ENCODE measurements at regions not wholly inside any gene's neighbourhood (a gene's known extent, or its start where the extent isn't known, plus 50 kb on each side); places are given as distances from the start of the nearest gene placed in this dataset.

DNA sequence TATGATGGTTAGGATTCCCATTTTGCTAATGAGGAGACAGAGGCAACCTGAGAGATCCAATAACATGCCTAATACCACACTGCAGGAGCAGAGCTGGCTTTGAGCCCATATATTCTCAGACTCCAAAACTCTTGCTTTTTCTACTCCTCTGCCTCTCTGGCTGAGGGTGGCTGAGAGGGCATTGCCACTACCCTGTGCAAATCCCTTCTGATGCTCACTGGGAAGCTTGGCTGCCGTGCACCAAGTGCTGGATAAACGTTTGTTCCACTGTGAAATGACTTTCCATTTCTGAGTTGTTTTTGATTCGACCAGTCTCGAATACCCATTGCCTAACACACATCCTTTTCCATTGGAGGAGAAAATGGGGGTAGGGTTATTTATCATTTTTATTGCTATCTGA lies 123.1 kb upstream of the SORCS3 start:
- TF ChIP-seq POLR2A (IDR thresholded peaks at IDR 0.05) (no peak), POLR2AphosphoS5 (IDR thresholded peaks at IDR 0.05) (no peak), EP300 (IDR thresholded peaks at IDR 0.05) (no peak)
